ENCODE measurements at regions not wholly inside any gene's neighbourhood (a gene's known extent, or its start where the extent isn't known, plus 50 kb on each side); places are given as distances from the start of the nearest gene placed in this dataset.

DNA sequence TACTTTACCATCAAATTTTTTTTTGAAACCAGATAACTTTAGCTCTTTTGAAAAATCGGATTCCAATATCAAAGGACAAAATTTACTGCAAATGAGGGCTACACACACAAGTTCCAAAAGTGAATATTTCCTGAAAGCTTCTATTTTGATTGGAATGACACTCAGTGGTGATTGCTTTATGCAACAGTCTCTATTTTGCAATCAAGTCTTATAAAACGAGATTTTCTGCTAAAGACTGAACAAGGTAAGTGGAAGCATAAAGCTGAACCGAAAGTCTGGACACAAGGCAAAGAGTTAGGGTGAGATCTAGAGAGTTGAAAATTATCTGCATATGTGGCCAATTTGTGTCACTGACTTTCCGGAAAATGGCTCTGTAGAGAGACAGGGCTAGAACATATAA is 145.0 kb upstream of the OSR1 start:
- TF ChIP-seq, protein P1, sequence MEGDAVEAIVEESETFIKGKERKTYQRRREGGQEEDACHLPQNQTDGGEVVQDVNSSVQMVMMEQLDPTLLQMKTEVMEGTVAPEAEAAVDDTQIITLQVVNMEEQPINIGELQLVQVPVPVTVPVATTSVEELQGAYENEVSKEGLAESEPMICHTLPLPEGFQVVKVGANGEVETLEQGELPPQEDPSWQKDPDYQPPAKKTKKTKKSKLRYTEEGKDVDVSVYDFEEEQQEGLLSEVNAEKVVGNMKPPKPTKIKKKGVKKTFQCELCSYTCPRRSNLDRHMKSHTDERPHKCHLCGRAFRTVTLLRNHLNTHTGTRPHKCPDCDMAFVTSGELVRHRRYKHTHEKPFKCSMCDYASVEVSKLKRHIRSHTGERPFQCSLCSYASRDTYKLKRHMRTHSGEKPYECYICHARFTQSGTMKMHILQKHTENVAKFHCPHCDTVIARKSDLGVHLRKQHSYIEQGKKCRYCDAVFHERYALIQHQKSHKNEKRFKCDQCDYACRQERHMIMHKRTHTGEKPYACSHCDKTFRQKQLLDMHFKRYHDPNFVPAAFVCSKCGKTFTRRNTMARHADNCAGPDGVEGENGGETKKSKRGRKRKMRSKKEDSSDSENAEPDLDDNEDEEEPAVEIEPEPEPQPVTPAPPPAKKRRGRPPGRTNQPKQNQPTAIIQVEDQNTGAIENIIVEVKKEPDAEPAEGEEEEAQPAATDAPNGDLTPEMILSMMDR (IDR thresholded peaks at IDR 0.05): no peak

- TF ChIP-seq, protein P1 (IDR thresholded peaks at IDR 0.05): no peak
Measured at GRCh38 chr2:19500126-19500525, 141.7 kb upstream of the OSR1 start.

GRCh38 chr2:19496646-19497045 is 138.2 kb upstream of the OSR1 start:
- TF ChIP-seq, protein P1 (IDR thresholded peaks at IDR 0.05): no peak

DNA sequence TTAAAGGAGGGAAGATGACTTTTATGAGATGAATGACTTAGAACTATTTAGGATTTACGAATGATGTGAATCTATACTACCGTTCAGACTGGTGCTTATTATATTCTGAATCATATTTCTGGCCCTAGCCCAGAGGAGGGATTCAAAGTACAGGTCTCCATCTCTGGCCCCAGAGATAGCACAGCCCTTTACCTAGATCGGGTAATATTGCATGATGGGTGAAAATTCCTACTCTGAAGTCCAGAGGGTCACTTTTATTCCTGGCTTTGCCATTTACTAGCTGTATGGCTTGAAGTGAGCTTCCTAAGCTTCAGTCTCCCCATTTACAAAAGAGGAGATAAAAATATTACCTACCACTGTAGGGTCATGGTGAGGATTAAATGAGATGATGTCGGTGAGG is 135.8 kb upstream of the OSR1 start:
- TF ChIP-seq, protein P1 (IDR thresholded peaks at IDR 0.05): no peak

GRCh38 chr2:19491796-19492195 is 133.4 kb upstream of the OSR1 start:
- TF ChIP-seq, protein P1 (IDR thresholded peaks at IDR 0.05): no peak

GRCh38 chr2:19490846-19491435 is 132.5 kb upstream of the OSR1 start:
- TF ChIP-seq, protein P1 (IDR thresholded peaks at IDR 0.05): no peak

- TF ChIP-seq, protein P1 (IDR thresholded peaks at IDR 0.05): no peak
Measured at GRCh38 chr2:19488009-19488691, 129.7 kb upstream of the OSR1 start.

Measured in LNCAP (cell line).